NCI-H345 treated with DMSO at 0.1 percent for 48 hours (cell line): ENCODE measurements at regions not wholly inside any gene's neighbourhood (a gene's known extent, or its start where the extent isn't known, plus 50 kb on each side); places are given as distances from the start of the nearest gene placed in this dataset.
"Not testable (repeated sequence)": the region's sequence is repeated elsewhere in the genome, so short reads cannot be mapped to it uniquely, and the experiment has no call there.

Source experiments
- DNase-seq: peaks from one replicate; lab custom pipeline; 2025; ENCODE audit not compliant: unreplicated experiment; lab: John Stamatoyannopoulos, UW

DNA sequence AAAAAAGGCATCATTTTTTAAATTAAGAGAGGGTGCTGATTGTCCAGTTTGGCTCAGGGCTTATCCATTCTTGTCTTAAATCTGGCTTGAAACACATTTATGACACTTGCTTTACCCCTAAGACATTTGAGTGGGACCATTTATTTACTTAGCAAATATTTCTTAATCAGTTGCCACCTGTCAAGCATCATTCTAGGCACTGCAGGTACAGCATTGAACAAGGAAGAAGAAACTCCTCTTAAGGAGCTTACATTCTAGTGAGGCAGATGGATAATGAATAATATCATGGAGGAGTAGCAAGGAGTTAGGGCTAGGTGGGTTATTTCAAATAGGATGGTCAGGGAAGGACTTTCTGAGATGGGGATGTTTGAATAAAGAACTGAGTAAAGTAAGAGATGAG is 189.8 kb downstream of the UTRN start:
- no peak for DNase-seq

DNA sequence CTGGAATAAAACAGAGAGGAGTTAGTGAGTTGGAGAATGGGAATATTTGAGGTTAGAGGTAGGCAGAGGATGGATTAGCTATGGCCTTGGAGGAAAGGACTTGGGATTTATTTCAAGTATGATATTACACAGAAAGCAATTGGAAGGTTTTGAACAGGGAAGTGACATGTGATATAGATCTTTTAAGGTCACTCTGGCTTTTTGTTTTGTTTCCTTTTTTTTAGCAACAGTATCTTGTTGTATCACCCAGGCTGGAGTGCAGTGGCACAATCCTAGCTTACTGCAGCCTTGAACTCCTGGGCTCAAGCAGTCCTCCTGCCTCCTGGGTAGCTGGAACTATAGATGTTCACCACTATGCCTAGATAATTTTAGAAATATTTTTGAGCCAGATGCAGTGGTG is 190.3 kb downstream of the UTRN start:
- DNase-seq, result no peak

DNA sequence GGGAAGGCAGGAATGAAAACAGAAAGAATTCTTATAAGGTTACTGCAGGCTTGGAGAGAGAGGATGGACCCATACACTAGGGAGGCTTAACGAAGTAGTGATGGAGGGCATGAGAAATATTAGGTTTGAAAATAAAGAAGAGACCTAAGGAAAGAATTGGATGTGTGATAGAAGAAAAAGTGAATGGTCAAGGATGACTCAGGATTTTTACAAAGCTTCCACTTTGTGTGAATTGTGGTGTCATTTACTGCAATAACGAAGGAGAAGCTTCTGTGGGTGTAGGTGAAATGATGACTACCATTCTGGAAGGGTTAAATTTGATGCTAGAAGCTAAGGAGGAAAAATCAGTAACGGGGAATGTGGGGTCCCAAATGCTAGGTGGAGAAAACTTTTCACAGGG is 191.2 kb downstream of the UTRN start:
- no peak for DNase-seq

DNA sequence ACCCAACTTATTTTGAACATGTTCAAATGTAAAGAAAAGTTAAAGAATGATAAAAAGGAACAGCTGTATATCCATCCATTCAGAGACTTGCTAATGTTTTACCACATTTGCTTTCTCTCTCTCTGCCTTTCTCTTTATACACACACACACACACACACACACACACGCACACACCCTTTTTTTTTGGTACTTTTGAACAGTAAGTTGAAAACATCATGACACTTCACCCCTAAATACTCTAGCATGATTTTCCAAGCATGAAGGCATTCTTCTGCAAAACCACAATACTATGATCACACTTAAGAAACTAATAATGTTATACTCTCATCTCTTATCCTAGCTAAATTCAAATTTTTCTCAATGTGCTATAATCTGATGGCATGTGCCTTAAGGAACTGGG is 192.3 kb downstream of the UTRN start:
- DNase-seq, result no peak

DNA sequence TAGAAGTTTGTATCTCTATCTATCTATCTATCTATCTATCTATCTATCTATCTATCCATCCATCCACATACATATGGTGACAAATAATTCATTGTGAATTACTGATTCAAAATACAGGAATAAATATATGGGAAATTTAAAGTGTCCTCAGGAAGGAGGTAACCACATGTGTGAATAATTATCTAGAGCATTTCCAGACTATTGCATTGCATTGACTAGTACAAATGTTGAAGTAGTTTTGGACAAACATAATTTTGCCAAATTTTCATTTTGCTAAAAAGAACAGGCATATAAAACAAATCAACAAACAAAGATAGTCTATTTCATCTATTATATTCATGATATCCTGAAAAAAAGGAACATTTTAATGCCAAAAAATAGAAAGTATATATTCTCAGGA is 192.7 kb downstream of the UTRN start:
- no peak for DNase-seq

DNA sequence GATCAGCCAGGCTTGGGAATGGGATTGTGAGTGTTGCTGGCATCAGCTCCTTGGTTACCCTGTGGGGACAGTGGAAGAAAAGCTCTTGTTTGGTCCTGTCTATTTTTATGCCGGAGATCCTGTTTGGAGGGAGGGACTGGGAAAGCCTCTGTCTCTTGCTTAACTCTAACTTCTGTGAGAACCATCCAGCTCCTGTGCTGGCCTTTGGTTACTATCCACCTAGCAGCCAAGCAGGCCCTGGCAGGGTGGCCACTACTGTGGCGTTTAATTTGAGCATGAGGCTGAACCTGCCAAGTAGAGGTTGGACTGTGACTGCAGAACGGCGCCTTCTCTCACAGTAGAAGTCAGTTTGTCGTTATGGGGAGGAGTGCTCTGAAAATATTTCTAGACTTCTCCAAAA is 193.3 kb downstream of the UTRN start:
- no peak for DNase-seq

DNA sequence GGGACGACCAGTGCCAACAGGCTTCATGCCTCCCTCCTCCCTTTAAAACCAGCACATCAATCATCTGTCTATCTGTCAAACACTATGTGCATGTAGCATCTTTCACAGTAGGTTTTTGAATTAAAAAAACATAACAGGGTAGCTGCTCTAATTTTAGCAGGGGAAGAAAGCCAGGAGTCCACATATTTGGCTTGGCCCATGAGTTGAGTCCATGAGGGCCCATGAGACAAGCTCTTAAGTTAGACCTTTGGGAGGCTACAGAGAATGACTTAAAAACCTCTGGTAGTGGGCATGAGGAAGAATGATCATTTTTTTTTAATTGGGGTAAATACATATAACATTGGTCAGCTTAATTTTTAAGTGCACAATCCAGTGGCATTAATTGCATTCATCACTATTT is 194.9 kb downstream of the UTRN start:
- DNase-seq, result no peak

DNA sequence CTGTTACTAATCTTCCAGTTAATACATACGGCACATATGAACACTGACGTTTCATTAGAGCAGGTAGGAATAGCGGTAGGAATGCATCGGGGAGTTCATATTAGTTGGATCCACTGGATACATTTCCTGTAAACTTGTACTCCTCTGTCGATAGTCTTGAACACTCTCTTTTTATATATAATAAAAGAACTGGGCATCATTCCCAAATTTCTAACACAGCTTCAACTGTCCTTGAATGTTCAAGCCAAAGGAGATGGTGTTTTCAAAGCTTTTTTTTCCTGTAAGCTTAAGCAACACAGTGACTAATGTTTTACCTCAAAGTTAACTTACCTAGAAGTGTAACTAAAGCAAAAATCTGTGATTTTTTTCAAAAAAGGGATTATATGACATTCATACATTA is 195.3 kb downstream of the UTRN start:
- no peak for DNase-seq

DNA sequence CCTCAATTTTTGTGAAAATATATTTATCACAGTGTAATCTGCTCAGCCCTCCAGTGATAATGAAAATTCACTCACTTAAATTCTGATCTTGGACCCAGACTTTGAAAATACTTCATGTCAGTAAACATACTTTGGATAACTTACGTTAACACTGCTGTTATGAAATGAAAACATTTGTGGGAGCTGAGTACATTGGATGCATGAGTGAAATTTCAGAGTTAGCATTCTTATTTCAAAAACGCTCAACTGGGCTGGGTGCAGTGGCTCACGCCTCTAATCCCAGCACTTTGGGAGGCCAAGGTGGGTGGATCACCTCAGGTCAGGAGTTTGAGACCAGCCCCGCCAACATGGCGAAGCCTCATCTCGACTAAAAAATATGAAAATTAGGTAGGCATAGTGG is 196.4 kb downstream of the UTRN start:
- no peak for DNase-seq

DNA sequence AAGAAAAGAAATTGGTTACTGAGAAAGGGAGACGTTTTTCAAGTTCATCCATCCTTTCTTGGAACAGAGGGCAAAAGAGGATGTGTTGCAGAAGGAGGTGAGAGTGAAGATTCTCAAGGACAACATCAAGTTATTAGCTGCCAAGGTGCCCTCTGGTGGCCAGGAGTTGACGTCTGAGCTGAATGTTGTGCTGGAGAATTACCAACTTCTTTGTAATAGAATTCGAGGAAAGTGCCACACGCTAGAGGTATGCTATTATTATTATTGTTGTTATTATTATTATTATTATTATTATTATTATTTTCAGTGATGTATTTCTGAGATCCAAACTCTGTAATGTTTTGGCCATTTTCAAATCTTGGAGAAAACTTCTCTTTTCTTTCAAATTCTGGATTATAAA is 197.0 kb downstream of the UTRN start:
- peak; percentile 53 for DNase-seq

DNA sequence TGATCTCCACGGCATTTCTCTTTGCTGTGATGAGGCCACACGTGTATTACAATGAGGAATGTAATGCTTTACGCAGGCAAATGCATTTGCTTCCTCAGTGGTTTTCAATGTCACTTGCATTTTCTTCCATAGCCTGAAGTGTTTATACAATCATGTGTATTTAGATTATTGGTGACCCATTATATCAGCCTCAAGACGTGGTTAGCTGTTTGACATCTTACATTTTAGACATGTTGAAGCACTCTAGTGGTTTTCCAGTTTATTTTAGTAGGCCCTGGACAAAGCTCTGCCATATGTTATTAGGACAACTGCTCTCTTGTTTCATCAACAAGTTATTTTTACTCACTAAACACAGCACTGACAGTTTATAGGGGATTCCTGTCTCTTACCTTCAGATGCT is 200.4 kb downstream of the UTRN start:
- DNase-seq, result no peak

DNA sequence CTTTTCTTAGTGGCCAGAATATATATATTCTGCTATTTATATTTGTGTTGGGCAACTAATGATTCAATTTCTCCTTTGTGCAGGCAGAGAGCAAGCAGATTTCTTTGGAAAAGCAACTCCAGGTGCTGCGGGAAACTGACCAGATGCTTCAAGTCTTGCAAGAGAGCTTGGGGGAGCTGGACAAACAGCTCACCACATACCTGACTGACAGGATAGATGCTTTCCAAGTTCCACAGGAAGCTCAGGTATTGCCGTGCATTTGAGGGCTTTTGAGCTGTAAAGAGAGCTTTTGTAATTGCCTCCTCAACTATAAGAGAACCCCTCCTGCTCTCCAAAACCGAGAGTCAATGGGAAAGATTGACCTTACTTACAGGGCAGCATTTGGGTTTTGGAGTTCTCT is 203.5 kb downstream of the UTRN start:
- no peak for DNase-seq

DNA sequence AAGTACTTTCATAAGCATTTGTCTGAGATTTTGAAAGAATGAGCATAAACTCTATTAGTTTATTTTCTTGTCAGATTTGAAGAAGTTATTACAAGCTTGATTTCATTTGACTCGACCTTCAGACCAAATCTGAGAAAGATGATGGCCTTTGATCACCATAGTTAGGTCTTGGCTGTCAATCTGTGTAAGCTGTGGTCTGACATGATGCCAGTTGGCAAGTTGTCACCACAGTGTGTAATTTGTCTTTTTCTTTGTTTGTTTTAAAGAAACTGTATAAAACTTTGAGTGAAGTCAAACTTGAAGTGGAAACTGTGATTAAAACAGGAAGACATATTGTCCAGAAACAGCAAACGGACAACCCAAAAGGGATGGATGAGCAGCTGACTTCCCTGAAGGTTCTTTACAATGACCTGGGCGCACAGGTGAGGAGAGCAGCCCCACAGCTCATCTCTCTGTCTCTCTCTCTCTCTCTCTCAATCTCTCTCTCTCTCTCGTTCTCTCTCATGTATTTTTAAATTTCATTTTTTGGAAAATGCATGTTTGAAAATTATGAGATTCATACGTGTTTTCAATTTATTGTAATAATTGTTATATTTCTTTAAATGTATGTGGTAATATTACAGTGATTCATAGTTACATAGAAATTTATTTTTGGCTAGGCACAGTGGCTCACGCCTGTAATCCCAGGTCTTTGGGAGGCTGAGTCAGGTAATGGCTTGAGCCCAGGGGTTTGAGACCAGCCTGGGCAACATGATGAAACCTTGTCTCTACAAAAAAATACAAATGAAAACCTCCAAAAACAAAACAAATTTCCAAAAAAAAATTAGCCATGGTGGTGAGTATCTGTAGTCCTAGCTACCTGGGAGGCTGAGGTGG is 208.1 kb downstream of the UTRN start:
- DNase-seq, result no peak

DNA sequence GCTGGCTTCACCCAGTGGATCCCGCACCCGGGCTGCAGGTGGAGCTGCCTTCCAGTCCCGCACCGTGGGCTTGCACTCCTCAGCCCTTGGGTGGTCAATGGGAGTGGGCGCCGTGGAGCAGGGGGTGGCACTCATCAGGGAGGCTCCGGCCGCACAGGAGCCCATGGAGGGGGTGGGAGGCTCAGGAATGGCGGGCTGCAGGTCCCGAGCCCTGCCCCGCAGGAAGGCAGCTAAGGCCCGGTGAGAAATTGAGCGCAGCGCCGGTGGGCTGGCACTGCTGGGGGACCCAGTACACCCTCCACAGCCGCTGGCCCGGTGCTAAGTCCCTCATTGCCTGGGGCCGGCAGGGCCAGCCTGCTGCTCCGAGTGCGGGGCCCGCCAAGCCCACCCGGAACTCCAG is 209.9 kb downstream of the UTRN start:
- not testable (repeated sequence) for DNase-seq

DNA sequence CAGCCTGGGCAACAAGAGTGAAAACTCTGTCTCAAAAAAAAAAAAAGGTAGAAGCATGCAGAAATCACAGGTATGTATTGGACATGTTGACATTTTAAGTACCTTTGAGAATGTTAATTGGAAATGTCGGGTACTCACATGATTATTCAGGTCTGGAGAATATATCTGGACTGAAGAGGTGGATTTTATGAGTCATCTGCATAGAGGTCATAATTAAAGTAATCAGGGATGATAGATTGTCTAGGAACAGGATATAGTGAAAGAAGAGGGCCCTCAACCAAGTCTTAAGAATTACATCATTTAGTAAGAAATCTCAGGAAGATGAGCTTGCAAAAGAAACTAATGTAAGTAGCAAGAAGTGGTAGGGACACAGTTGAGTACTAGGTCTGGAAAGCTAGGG is 212.5 kb downstream of the UTRN start:
- DNase-seq, result no peak

DNA sequence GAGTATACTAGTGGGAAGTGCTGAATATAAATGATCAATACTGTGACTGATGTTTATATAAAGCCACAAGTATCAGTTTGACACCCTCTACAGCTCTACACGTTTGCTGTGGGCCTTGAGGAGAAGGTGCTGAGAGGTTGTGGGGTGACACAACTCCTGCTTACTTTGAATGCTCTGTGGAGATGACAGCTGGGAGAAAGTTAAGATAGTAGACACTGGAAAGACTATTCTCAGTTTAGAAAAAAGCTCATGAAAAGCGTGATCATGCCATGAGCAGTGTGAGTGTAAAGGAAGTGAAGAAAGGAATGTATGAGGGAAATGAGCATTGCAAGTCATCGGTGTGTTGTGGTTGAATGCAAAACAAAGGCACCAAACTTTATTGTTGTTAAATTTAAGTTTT is 215.8 kb downstream of the UTRN start:
- no peak for DNase-seq

DNA sequence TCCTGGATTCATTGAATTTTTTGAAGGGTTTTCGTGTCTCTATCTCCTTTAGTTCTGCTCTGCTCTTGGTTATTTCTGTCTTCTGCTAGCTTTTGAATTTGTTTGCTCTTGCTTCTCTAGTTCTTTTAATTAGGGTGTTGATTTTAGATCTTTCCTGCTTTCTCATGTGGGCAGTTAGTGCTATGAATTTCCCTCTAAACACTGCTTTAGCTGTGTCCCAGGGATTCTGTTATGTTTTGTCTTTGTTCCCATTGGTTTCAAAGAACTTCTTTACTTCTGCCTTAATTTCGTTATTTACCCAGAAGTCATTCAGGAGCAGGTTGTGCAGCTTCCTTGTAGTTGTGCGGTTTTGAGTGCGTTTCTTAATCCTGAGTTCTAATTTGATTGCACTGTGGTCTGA is 220.1 kb downstream of the UTRN start:
- DNase-seq, result not testable (repeated sequence)

DNA sequence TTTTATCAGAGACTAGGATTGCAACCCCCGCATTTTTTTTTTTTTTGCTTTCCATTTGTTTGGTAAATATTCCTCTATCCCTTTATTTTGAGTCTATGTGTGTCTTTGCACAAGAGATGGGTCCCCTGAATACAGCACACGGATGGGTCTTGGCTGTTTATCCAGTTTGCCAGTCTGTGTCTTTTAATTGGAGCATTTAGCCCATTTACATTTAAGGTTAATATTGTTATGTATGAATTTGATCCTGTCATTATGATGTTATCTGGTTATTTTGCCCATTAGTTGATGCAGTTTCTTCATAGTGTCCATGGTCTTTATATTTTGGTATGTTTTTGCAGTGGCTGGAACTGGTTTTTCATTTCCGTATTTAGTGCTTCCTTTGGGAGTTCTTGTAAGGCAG is 220.9 kb downstream of the UTRN start:
- not testable (repeated sequence) for DNase-seq

DNA sequence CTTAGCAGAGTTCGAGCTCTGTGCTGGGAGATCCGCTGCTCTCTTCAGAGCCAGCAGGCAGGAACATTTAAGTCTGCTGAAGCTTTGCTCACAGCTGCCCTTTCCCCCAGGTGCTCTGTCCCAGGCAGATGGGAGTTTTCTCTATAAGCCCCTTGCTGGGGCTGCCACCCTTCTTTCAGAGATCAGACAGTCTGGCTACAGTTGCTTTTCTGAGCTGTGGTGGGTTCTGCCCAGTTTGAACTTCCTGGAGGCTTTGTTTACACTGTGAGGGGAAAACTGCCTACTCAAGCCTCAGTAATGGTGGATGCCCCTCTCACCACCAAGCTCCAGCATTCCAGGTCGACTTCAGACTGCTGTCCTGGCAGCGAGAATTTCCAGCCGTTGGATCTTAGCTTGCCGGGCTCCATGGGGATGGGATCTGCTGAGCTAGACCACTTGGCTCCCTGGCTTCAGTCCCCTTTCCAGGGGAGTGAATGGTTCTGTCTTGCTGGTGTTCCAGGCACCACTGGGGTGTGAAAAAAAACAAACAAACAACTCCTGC is 222.7 kb downstream of the UTRN start:
- DNase-seq, result not testable (repeated sequence)

DNA sequence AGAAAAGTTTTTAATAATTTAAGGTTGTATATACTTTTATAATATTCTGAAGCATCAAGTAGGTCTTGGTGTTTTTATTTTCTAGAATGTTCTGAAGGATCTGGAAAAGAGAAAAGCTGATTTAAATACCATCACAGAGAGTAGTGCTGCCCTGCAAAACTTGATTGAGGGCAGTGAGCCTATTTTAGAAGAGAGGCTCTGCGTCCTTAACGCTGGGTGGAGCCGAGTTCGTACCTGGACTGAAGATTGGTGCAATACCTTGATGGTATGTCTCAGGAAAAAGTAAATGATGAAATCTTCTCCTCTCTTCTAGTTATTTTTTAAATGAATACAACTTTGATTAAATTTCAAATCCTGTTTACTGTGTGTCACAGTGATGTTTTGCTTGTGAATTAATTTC is 225.7 kb downstream of the UTRN start:
- no peak for DNase-seq

DNA sequence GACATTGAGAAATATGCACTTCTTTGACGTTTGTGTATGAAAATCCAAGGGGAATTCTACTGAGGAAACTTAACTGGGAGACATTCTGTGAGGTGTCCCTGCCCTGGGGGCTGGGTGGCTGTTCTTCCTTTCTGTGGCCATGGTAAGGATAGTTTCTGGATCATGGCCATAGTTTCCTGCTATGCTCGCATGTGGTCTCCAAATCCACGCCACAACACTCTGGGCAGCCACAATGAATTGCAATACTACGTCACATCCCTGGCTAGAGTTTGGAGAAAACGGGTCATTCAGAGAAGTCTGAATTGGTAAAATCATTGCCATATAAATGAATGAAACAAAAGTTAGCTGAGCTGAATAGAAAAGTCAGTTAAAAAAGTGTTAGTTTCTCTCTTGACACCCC is 230.6 kb downstream of the UTRN start:
- no peak for DNase-seq

DNA sequence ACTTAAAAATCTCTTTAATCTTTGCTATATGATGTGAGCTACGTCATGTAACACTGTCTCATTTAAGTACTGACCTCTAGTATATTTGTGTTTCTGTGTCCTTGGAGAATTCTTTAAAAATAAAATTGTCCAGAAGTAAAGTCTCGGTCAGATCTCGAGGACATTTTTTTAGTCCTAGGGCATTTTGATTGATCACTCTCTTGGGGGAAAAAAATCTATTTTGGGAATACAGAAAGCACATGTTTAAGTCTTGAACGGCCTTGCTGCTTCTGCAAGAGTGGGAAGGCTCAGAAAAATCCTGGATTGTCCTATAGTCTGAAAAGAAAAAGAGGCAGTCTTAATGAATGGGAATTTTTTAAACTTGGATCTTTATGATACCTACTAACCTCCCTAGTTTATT is 234.3 kb downstream of the UTRN start:
- DNase-seq, result no peak
